ENCODE measurements at regions not wholly inside any gene's neighbourhood (a gene's known extent, or its start where the extent isn't known, plus 50 kb on each side); places are given as distances from the start of the nearest gene placed in this dataset.

DNA sequence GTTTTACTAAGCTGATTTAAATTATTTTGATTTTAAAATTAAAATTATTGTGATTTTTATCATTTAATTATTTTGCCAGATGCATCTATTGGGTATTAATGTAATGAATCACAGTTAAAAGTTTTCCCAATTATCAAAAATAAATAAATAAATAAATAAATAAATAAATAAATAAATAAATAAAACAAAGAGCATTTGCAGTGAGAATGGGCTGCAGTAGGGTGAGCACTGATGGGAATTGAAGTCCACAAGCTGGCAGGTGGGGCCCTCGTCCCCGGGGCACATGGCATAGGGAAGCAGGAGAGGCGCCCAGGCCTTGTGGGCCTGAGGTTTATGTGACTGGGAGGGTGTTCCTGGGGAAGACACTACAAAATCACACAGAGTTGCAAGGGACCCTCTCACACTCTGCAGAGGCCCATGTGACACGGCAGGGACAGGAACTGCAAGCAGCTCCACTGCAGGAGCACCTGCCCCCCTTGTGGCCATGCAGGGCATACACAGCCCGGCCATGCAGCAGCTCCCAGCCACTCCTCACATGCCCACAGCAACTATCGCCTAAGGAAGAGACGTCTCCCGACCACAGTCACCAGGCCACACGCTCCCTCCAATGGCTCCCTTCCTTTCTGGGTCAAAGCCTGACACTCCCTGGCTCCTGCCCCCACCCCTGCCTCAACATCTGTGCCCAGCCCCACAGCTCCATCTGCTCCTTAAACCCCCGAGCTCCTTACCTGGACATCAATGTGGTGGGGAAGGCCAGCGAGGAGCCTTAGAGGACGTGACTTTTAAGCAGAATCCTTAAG, 256.3 kb upstream of the SFSWAP start:
- H3K18ac ChIP-seq (ENCODE audit: extremely low read depth, low read length): no peak overlapping the region
- WGBS, 2 experiments (ENCODE audit: extremely low coverage in 1 of 2, insufficient coverage in 1 of 2, insufficient read length in 1 of 2, insufficient replicate concordance in 2 of 2, low coverage in 1 of 2, low lambda C conversion rate in 2 of 2, missing lambda C conversion rate in 1 of 2): 66% methylated on average over 8 of the region's 12 CpGs; no CpG with 5 or more reads in 1 of the 2 experiments
- TF ChIP-seq JUN (IDR thresholded peaks at IDR 0.05; ENCODE audit: low read depth, low read length): no peak
- no peak for TF ChIP-seq ZNF274 (IDR thresholded peaks at IDR 0.05; ENCODE audit: borderline replicate concordance, extremely low read depth, low read length)
- TF ChIP-seq, protein P1, sequence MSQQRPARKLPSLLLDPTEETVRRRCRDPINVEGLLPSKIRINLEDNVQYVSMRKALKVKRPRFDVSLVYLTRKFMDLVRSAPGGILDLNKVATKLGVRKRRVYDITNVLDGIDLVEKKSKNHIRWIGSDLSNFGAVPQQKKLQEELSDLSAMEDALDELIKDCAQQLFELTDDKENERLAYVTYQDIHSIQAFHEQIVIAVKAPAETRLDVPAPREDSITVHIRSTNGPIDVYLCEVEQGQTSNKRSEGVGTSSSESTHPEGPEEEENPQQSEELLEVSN (IDR thresholded peaks at IDR 0.05): peak; percentile 28; the same call in 1 of the 2 replicates
- TF ChIP-seq, protein P2, sequence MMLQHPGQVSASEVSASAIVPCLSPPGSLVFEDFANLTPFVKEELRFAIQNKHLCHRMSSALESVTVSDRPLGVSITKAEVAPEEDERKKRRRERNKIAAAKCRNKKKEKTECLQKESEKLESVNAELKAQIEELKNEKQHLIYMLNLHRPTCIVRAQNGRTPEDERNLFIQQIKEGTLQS (IDR thresholded peaks at IDR 0.05; ENCODE audit: insufficient read depth, low read depth, low read length): no peak
- no peak for TF ChIP-seq SAP30 (IDR thresholded peaks at IDR 0.05; ENCODE audit: insufficient read depth, insufficient replicate concordance, low read length)
- TF ChIP-seq BCL11A (IDR thresholded peaks at IDR 0.05; ENCODE audit: low read depth in 2 of 2, low read length in 2 of 2): no peak
- TF ChIP-seq CTBP2 (IDR thresholded peaks at IDR 0.05; ENCODE audit: borderline replicate concordance, insufficient read depth, insufficient read length, low read length): no peak
- no peak for TF ChIP-seq RXRA (IDR thresholded peaks at IDR 0.05; ENCODE audit: insufficient read depth, low read depth, low read length)
- no peak for TF ChIP-seq HDAC6 (IDR thresholded peaks at IDR 0.05; ENCODE audit: low read depth, low read length)
- no peak for TF ChIP-seq NRF1 (IDR thresholded peaks at IDR 0.05; ENCODE audit: low read depth, low read length)

More for the DNA sequence above, 256.3 kb upstream of the SFSWAP start:
- H3K4me2 ChIP-seq (ENCODE audit: insufficient read depth in 1 of 2, low read depth in 2 of 2, low read length in 2 of 2): no peak overlapping the region
- H3K4me1 ChIP-seq (replicated peaks in 1 of 4; ENCODE audit: control insufficient read depth in 3 of 4, insufficient read depth in 4 of 4, low read length in 3 of 4): no peaks in the 10 kb centered on the region
- no peaks in the 10 kb centered on the region; the same call in 1 of the 2 replicates for H3K23me2 ChIP-seq (ENCODE audit: low read depth, low read length)
- no peak overlapping the region for H3K4ac ChIP-seq (replicated peaks; ENCODE audit: insufficient read length, low read depth, low read length)
- no peaks in the 10 kb centered on the region for H3K79me1 ChIP-seq (ENCODE audit: low read depth, low read length)
- H3K23ac ChIP-seq (ENCODE audit: insufficient read length): no peak overlapping the region
- H3K9ac ChIP-seq (replicated peaks in 1 of 4; ENCODE audit: extremely low read depth in 1 of 4, low read depth in 3 of 4, low read length in 3 of 4): no peak overlapping the region
- H2AFZ ChIP-seq (ENCODE audit: low read length): peak overlapping the region; percentile 98; the same call in 1 of the 2 replicates
- H3K36me3 ChIP-seq (ENCODE audit: control insufficient read depth in 2 of 4, insufficient read depth in 4 of 4, low read length in 3 of 4): no peaks in the 10 kb centered on the region
- H2BK12ac ChIP-seq (ENCODE audit: low read depth, low read length): no peak overlapping the region
- peak overlapping the region; percentile 92; the same call in 1 of the 2 replicates for H2BK15ac ChIP-seq (ENCODE audit: low read length)
- H3K4me3 ChIP-seq (ENCODE audit: extremely low read depth in 1 of 4, insufficient read depth in 2 of 4, low read depth in 3 of 4, low read length in 4 of 4): no peak overlapping the region
- FAIRE-seq: peak; percentile 82
- DNase-seq (ENCODE audit: low read depth in 1 of 2, low spot score in 2 of 2): peak; percentile 63 to 72
- H2BK120ac ChIP-seq (replicated peaks; ENCODE audit: low read depth, low read length): no peak overlapping the region
- no peaks in the 10 kb centered on the region for H3K9me3 ChIP-seq (ENCODE audit: insufficient read depth in 2 of 2, low read depth in 1 of 2, low read length in 1 of 2)
- CTCF ChIA-PET (ENCODE audit: partially characterized antibody): interaction anchor here (0.7 to 4.2 kb wide), 41 partner anchors 9 to 628 kb away, joined by 3 to 26 read pairs (median 4); no protein-coding TSS in a partner anchor
- H3K27me3 ChIP-seq (replicated peaks in 1 of 4; ENCODE audit: control insufficient read depth in 3 of 4, extremely low read depth in 1 of 4, insufficient read depth in 3 of 4, low read length in 3 of 4): no peaks in the 10 kb centered on the region
- no peak overlapping the region for H4K5ac ChIP-seq (ENCODE audit: insufficient read length, low read depth, low read length)
- no peaks in the 10 kb centered on the region for H3K79me2 ChIP-seq (ENCODE audit: control insufficient read depth in 1 of 2, insufficient read depth in 2 of 2, low read length in 2 of 2)
- H2AK5ac ChIP-seq (ENCODE audit: low read depth, low read length): no peak overlapping the region
- H3K56ac ChIP-seq (replicated peaks; ENCODE audit: insufficient read length, low read depth, low read length): no peak overlapping the region
- no peak overlapping the region for H3K14ac ChIP-seq (ENCODE audit: insufficient read length)
- POLR2A ChIA-PET (ENCODE audit: partially characterized antibody): interaction anchor here (0.5 to 1.0 kb wide), 3 partner anchors 18 to 343 kb away, joined by 3 to 4 read pairs (median 4); no protein-coding TSS in a partner anchor
- no peak overlapping the region; the same call in 1 of the 2 replicates for H4K8ac ChIP-seq (ENCODE audit: extremely low read depth, insufficient read depth, low read length)
- no peak overlapping the region for H3K27ac ChIP-seq (ENCODE audit: low read depth, low read length)
- H2BK20ac ChIP-seq (ENCODE audit: low read length): no peak overlapping the region
- peak overlapping the region; percentile 10; the same call in 1 of the 2 replicates for H2BK5ac ChIP-seq (ENCODE audit: low read depth, low read length)
- H4K20me1 ChIP-seq (replicated peaks in 1 of 2; ENCODE audit: control insufficient read depth in 1 of 2, insufficient read depth in 2 of 2, low read length in 2 of 2): no peaks in the 10 kb centered on the region
- H4K91ac ChIP-seq (replicated peaks; ENCODE audit: insufficient read length, low read length): peak overlapping the region; percentile 4

All from H1 (cell line).